Urothelium cell line (cell line): ENCODE measurements at regions not wholly inside any gene's neighbourhood (a gene's known extent, or its start where the extent isn't known, plus 50 kb on each side); places are given as distances from the start of the nearest gene placed in this dataset.

Source experiments
- DNase-seq: peaks from one replicate; pipeline ENCODE4 v3.0.0; 2011; ENCODE audit warnings: low spot score, mixed read lengths
- FAIRE-seq: peaks from 2 replicates; lab custom pipeline; 2011; peaks lifted over from hg19 to GRCh38; lab: Jason Lieb, UNC

DNA sequence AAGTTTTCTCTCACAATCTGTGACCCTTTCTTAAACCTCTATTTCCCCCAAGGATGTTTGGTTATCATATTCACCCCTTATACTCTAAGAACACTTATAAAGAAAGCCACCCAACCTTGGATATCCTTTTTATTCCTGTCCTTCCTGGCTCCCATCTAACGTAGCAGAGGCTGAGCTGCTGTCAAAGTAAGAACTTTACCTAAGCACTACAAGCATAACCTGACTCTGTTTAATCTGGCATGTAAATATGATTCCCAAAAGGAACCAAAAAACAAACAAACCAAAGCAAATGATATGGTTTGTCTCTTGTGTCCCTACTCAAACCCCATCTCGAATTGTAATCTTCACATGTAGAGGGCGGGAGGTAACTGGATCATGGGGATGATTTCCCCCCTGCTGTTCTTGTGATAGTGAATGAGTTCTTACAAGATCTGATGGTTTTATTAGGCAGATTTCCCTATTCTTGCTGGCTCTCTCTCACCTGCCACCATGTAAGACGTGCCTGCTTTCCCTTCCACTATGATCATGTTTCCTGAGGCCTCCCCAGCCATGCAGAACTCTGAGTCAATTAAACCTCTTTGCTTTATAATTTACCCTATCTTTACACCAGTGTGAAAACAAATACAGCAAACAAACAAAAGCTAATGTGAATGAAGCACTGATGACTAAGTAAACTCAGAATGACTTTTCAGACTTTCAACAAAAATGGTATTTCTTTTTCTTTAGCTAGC lies 72.7 kb upstream of the SPOPL start:
- FAIRE-seq (no peak), DNase-seq (no peak)

DNA sequence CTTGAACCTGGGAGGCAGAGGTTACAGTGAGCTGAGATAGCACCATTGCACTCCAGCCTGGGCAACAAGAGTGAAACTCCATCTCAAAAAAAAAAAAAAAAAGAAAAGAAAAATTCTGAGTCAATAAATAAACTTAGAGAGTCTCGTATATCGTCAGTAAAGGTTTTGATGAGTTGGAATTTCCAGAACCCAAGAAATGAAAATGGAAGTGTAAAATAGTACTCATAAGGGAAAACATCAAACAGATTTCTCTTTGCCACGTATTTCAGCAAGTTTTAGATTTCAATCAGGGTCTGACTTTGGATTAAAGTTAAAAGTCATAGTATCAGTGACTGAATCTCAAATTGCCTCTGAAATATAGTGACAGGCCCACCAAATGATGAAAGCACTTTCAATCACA lies 71.4 kb upstream of the SPOPL start:
- DNase-seq (no peak), FAIRE-seq (no peak)

GRCh38 chr2:138432971-138433370 lies 68.6 kb upstream of the SPOPL start:
- DNase-seq (peak; percentile 24), FAIRE-seq (no peak)

GRCh38 chr2:138433995-138434951 lies 67.3 kb upstream of the SPOPL start:
- FAIRE-seq (no peak), DNase-seq (no peak)

DNA sequence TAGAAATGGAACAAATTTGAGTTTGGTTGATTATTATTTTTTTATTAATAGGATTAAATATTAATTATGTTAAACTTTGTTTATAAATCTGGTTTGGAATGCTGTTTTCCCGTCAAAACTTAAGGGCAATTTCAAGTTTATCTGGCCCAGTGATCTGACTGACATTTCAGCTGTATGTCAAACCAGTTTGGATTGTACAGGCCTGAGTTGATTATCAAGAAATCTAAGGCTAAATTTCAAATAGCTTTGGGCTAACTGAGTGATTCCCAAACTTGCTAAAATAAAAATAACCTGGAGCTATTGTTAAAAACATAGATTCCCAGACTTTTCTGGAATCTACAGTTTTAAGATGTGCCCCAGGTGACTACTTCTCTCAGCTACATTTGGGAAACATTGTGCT lies 65.9 kb upstream of the SPOPL start:
- DNase-seq (no peak), FAIRE-seq (no peak)

DNA sequence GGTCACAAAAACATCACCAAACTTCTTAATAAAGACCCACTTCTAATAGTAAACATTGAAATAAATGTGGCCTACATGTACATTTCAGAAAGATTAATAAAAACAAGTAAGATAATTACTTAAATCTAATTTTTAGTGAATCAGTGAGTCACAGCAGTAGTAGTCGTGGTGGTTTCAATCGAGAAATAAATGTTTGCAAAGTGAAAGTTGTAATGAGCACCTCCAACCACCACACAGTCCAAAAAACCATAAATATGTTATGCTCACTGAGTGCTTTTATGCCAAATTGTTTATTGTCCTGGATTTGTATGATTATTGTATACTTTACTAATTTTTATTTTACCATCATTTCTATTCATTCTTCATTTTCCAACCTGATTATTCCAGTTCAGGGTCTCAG lies 61.8 kb upstream of the SPOPL start:
- DNase-seq (no peak), FAIRE-seq (no peak)

DNA sequence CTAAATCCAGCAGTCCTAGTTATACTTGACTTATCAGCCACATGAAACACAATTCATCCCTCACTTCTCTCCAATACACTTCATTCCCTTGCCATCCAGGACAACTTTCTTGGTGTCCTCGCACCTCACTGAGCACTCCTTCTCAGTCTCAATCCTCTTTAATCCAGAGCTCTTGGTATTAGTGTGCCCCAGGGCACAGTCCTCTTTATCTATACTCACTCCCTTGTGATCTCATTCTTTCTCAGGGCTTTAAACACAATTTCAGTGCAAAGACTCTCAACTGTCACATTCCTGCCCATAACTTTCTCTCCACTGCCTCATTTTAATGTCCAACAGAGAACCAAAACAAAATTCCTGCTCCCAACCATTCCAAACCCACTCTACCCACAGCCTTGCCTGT lies 60.8 kb upstream of the SPOPL start:
- FAIRE-seq (no peak), DNase-seq (no peak)

DNA sequence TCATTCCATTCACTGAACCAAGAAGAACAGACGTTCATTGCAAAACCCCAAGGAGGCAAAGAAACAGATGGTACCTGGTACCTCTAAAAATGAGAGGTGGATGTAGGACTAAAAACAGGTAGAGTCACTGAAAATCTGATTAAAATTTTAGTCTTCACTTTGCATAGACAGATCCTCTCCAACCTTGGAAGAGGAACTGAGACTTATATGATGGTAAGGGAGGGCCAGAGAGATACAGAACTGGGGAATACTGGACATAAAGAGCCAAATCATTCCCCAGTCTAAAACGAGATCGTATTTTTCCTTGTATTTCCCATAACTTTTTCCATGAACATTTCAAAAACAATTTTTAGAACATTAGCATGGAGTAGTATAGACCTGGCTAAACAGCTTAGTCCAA lies 59.7 kb upstream of the SPOPL start:
- FAIRE-seq, result no peak

DNA sequence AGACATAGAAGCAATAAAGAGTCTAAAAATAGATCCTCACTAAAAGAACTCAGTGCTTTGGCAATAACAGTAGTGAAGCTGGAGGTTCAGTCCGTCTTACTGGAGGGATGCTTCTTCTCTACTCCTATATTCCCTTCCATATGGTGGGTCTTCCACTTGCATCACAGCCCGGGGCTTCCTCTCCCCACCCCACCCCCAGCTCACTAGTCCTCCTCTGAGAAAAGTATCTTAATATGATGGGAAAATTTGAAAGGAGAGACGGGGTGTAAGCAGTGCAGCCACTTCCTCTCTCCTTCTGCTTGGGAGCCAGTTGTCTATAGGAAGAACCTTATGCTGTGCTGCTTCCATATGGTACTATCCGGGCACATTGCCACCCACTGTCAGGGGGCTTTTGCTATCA lies 57.2 kb upstream of the SPOPL start:
- DNase-seq (no peak), FAIRE-seq (no peak)

More for the DNA sequence above, 59.7 kb upstream of the SPOPL start:
- no peak for DNase-seq

DNA sequence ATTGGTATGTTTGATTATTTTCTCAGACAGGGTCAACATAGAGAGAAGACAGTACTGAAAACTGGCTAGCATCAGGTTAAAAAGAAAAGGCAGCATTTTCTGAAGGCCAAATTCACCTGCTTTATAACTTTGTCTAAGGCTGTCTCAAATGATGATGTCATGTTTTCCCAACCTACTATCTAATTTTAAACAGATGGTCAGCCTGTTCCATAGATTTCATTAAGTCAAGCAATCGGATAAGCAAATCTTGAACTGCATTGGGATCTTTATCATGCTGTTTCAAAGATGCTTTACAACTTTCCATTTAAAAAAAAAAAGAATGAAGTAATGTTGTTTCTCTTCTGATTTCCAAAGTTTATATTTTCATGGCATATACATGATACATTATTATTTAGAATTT lies 56.3 kb upstream of the SPOPL start:
- no peak for DNase-seq
- FAIRE-seq, result no peak

- DNase-seq (no peak), FAIRE-seq (no peak)
Observed at GRCh38 chr2:138446043-138446442, 55.5 kb upstream of the SPOPL start.

DNA sequence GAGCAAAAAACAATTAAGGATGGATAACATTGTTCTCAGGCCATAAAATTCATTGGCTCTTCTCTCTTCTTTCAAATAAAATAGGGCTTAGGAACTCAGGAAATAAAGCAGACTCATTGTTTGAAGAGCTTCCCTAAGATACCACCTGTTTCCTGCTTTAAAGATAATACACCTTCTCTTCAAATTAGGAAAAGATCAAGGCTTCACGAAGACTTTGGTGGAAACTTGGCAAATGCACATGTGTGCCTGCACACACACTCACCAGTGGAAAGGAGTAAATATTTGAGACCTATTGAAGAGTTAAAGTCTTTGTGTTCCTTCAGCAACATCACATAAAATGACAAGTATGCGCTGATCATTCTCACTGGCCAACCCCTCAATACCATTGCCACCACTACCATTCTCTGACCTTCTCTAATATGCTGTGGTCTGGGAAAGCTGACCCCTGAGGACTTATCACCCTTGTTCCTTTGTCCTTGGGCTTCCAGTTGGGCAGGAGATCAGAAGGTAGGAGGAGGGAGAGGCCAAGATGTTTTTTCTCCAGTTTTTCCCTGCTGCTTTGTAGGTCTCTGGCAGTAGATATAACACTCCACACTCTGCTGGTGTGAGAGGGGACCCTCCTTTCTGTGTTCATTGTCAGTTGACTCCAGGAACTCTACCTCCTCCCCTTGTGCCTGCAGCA lies 53.5 kb upstream of the SPOPL start:
- FAIRE-seq, result no peak
- DNase-seq, result no peak
